Keratinocyte (primary cell): ENCODE measurements at regions not wholly inside any gene's neighbourhood (a gene's known extent, or its start where the extent isn't known, plus 50 kb on each side); places are given as distances from the start of the nearest gene placed in this dataset.

Experiments
- CTCF ChIP-seq, 3 experiments: IDR thresholded peaks in 1 of 3; conservative IDR thresholded peaks in 1 of 3; optimal IDR thresholded peaks in 1 of 3; 2 replicates in 2 of 3; 3 replicates in 1 of 3; pipeline versions ENCODE3 to v1.5.1; 2011; ENCODE audit warnings: low read length in 3 of 3, mild to moderate bottlenecking in 3 of 3, moderate library complexity in 2 of 3, control low read depth in 1 of 3, inconsistent platforms in 1 of 3; ENCODE audit not compliant: insufficient read depth in 2 of 3; ENCODE audit errors: extremely low read depth in 1 of 3
- EZH2 ChIP-seq: IDR thresholded peaks from one replicate; pipeline ENCODE4 v1.6.1; 2012; ENCODE audit warnings: inconsistent platforms, mild to moderate bottlenecking, low read length, moderate library complexity

GRCh38 chr7:79683185-79683890 is 229.9 kb upstream of the MAGI2 start:
- TF ChIP-seq CTCF (optimal IDR thresholded peaks at IDR 0.05 in 1 of 3, IDR thresholded peaks at IDR 0.05 in 1 of 3, conservative IDR thresholded peaks at IDR 0.05 in 1 of 3; ENCODE audit: extremely low read depth in 1 of 3, insufficient read depth in 2 of 3, low read length in 3 of 3) (no peak), EZH2 (no peak)
